H1 (cell line): ENCODE measurements at regions not wholly inside any gene's neighbourhood (a gene's known extent, or its start where the extent isn't known, plus 50 kb on each side); places are given as distances from the start of the nearest gene placed in this dataset.

ENCODE experiments used
- CTCF ChIA-PET: fragments of 300-600 bp; sonication (Branson Sonifier 250); formaldehyde crosslinking; loops from one replicate; lab custom pipeline; 2021; ENCODE audit not compliant: partially characterized antibody; lab: Charles Lee
- POLR2A ChIA-PET: fragments of 300-600 bp; sonication (Branson Sonifier 250); formaldehyde crosslinking; loops from one replicate; lab custom pipeline; 2021; ENCODE audit warnings: inconsistent platforms; ENCODE audit not compliant: partially characterized antibody; lab: Charles Lee
- DNase-seq, 2 experiments: peaks; one replicate each; pipeline versions ENCODE4 v3.0.0 to v3.0.0-alpha.2; 2010 to 2022; ENCODE audit warnings: low spot score in 2 of 2, low read depth in 1 of 2, mixed read lengths in 1 of 2
- FAIRE-seq: peaks from 2 replicates; lab custom pipeline; 2011; peaks lifted over from hg19 to GRCh38; lab: Jason Lieb, UNC
- H2AFZ ChIP-seq: 2 replicates; pipeline ENCODE4 v1.8.1; 2012; ENCODE audit warnings: low read length, inconsistent platforms
- H2AK5ac ChIP-seq: 2 replicates; pipeline ENCODE4 v1.6.1; 2013; ENCODE audit warnings: low read depth, low read length
- H2BK120ac ChIP-seq: replicated peaks from 2 replicates; pipeline ENCODE3; 2013; ENCODE audit warnings: low read depth, low read length, inconsistent platforms
- H2BK12ac ChIP-seq: 2 replicates; pipeline ENCODE4 v1.6.1; 2013; ENCODE audit warnings: low read depth, low read length
- H2BK15ac ChIP-seq: 2 replicates; pipeline ENCODE4 v1.6.1; 2013; ENCODE audit warnings: low read length
- H2BK20ac ChIP-seq: 2 replicates; pipeline ENCODE4 v1.6.1; 2013; ENCODE audit warnings: low read length
- H2BK5ac ChIP-seq: 2 replicates; pipeline ENCODE4 v1.6.1; 2013; ENCODE audit warnings: low read depth, low read length
- H3K14ac ChIP-seq: 2 replicates; pipeline ENCODE4 v1.6.1; 2013; ENCODE audit warnings: inconsistent platforms; ENCODE audit not compliant: insufficient read length
- H3K18ac ChIP-seq: 2 replicates; pipeline ENCODE4 v1.6.1; 2013; ENCODE audit warnings: low read length; ENCODE audit errors: extremely low read depth
- H3K23ac ChIP-seq: 2 replicates; pipeline ENCODE4 v1.6.1; 2013; ENCODE audit warnings: inconsistent platforms; ENCODE audit not compliant: insufficient read length
- H3K23me2 ChIP-seq: 2 replicates; pipeline ENCODE4 v1.6.1; 2013; ENCODE audit warnings: low read depth, low read length
- H3K27ac ChIP-seq: 2 replicates; pipeline ENCODE4 v1.6.1; 2011; ENCODE audit warnings: low read depth, low read length, inconsistent platforms
- H3K27me3 ChIP-seq, 4 experiments: replicated peaks in 1 of 4; 1 replicate in 1 of 4; 2 replicates in 3 of 4; pipeline versions ENCODE4 v1.6.1 to v1.8.1; 2011 to 2013; ENCODE audit warnings: low read length in 3 of 4, mild to moderate bottlenecking in 3 of 4, inconsistent platforms in 2 of 4, mixed read lengths in 2 of 4, moderate library complexity in 1 of 4; ENCODE audit not compliant: control insufficient read depth in 3 of 4, insufficient read depth in 3 of 4; ENCODE audit errors: extremely low read depth in 1 of 4
- H3K36me3 ChIP-seq, 4 experiments: 2 replicates each; pipeline versions ENCODE4 v1.6.1 to v1.8.1; 2011 to 2013; ENCODE audit warnings: mild to moderate bottlenecking in 4 of 4, low read length in 3 of 4, moderate library complexity in 2 of 4, control low read depth in 1 of 4, inconsistent platforms in 1 of 4; ENCODE audit not compliant: insufficient read depth in 4 of 4, control insufficient read depth in 2 of 4
- H3K4ac ChIP-seq: replicated peaks from 2 replicates; pipeline ENCODE3; 2013; ENCODE audit warnings: low read length, low read depth, mixed read lengths, inconsistent platforms; ENCODE audit not compliant: insufficient read length
- H3K4me1 ChIP-seq, 4 experiments: replicated peaks in 1 of 4; 1 replicate in 1 of 4; 2 replicates in 3 of 4; pipeline versions ENCODE4 v1.6.1 to v1.8.1; 2011 to 2013; ENCODE audit warnings: low read length in 3 of 4, inconsistent platforms in 2 of 4, mixed read lengths in 1 of 4; ENCODE audit not compliant: insufficient read depth in 4 of 4, control insufficient read depth in 3 of 4
- H3K4me2 ChIP-seq, 2 experiments: 2 replicates each; pipeline versions ENCODE4 v1.6.1 to v1.8.1; 2011 to 2013; ENCODE audit warnings: low read depth in 2 of 2, low read length in 2 of 2, control low read depth in 1 of 2, inconsistent platforms in 1 of 2, mild to moderate bottlenecking in 1 of 2; ENCODE audit not compliant: insufficient read depth in 1 of 2
- H3K4me3 ChIP-seq, 4 experiments: fragments of 200-600, 300-600 bp in 1 of 4; sonication (generic), shearing (Covaris generic), sonication (Bioruptor Twin) in 1 of 4; 2 replicates each; pipeline versions ENCODE4 v1.5.1 to v1.8.1; 2011 to 2016; ENCODE audit warnings: low read length in 4 of 4, low read depth in 3 of 4, control low read depth in 2 of 4, inconsistent platforms in 2 of 4, mild to moderate bottlenecking in 2 of 4, mixed read lengths in 1 of 4, moderate library complexity in 1 of 4; ENCODE audit not compliant: insufficient read depth in 2 of 4; ENCODE audit errors: extremely low read depth in 1 of 4
- H3K56ac ChIP-seq: replicated peaks from 2 replicates; pipeline ENCODE3; 2013; ENCODE audit warnings: low read depth, mild to moderate bottlenecking, mixed read lengths, low read length, inconsistent platforms; ENCODE audit not compliant: insufficient read length
- H3K79me1 ChIP-seq: 2 replicates; pipeline ENCODE4 v1.6.1; 2013; ENCODE audit warnings: low read depth, low read length, control low read depth
- H3K79me2 ChIP-seq, 2 experiments: 2 replicates each; pipeline versions ENCODE4 v1.6.1 to v1.8.1; 2012 to 2013; ENCODE audit warnings: low read length in 2 of 2, mild to moderate bottlenecking in 2 of 2, inconsistent platforms in 1 of 2; ENCODE audit not compliant: insufficient read depth in 2 of 2, control insufficient read depth in 1 of 2
- H3K9ac ChIP-seq, 4 experiments: replicated peaks in 1 of 4; 1 replicate in 1 of 4; 2 replicates in 3 of 4; pipeline versions ENCODE4 v1.6.1 to v1.8.1; 2011 to 2013; ENCODE audit warnings: low read depth in 3 of 4, low read length in 3 of 4, control low read depth in 2 of 4, mild to moderate bottlenecking in 2 of 4, moderate library complexity in 2 of 4, inconsistent platforms in 1 of 4; ENCODE audit errors: extremely low read depth in 1 of 4
- H3K9me3 ChIP-seq, 2 experiments: 2 replicates each; pipeline versions ENCODE4 v1.6.1 to v1.8.1; 2012 to 2013; ENCODE audit warnings: mild to moderate bottlenecking in 2 of 2, moderate library complexity in 2 of 2, control low read depth in 1 of 2, inconsistent platforms in 1 of 2, low read depth in 1 of 2, low read length in 1 of 2, mixed read lengths in 1 of 2; ENCODE audit not compliant: insufficient read depth in 2 of 2
- H4K20me1 ChIP-seq, 2 experiments: replicated peaks in 1 of 2; 2 replicates each; pipeline versions ENCODE3 to v1.8.1; 2011 to 2013; ENCODE audit warnings: inconsistent platforms in 2 of 2, low read length in 2 of 2, mild to moderate bottlenecking in 1 of 2; ENCODE audit not compliant: insufficient read depth in 2 of 2, control insufficient read depth in 1 of 2
- H4K5ac ChIP-seq: 2 replicates; pipeline ENCODE4 v1.6.1; 2013; ENCODE audit warnings: low read length, low read depth, mixed read lengths, inconsistent platforms; ENCODE audit not compliant: insufficient read length
- H4K8ac ChIP-seq: 2 replicates; pipeline ENCODE4 v1.8.0; 2013; ENCODE audit warnings: mild to moderate bottlenecking, moderate library complexity, low read length, inconsistent platforms; ENCODE audit not compliant: insufficient read depth; ENCODE audit errors: extremely low read depth
- H4K91ac ChIP-seq: replicated peaks from 2 replicates; pipeline ENCODE3; 2013; ENCODE audit warnings: low read length, mixed read lengths, inconsistent platforms; ENCODE audit not compliant: insufficient read length
- ASH2L ChIP-seq: fragments of 200-600, 300-600 bp; sonication (generic); IDR thresholded peaks from one replicate; pipeline ENCODE4 v1.7.1; 2017; ENCODE audit warnings: low read length
- ATF2 ChIP-seq: IDR thresholded peaks from 2 replicates; pipeline ENCODE4 v1.6.1; 2012; ENCODE audit warnings: low read length, inconsistent platforms
- FOSL1 ChIP-seq: IDR thresholded peaks from 2 replicates; pipeline ENCODE4 v1.6.1; 2011; ENCODE audit warnings: mild to moderate bottlenecking, low read depth, low read length, moderate library complexity; ENCODE audit not compliant: insufficient read depth
- POLR2AphosphoS5 ChIP-seq: IDR thresholded peaks from 2 replicates; pipeline ENCODE4 v1.6.1; 2011; ENCODE audit warnings: low read depth, low read length
- RNF2 ChIP-seq: fragments of 200-900, 300-1000 bp; sonication (generic); IDR thresholded peaks from 2 replicates; pipeline ENCODE4 v1.7.1; 2016; ENCODE audit warnings: borderline replicate concordance, low read depth, mild to moderate bottlenecking, antibody characterized with exemption, low read length; ENCODE audit not compliant: poor library complexity, severe bottlenecking; ENCODE audit errors: missing control alignments
- SIRT6 ChIP-seq: IDR thresholded peaks from one replicate; pipeline ENCODE4 v1.7.1; 2012; ENCODE audit warnings: low read length, inconsistent platforms
- TBP ChIP-seq: IDR thresholded peaks from 2 replicates; pipeline ENCODE4 v1.6.1; 2011; ENCODE audit warnings: low read depth, low read length, improper control_type of control experiment
- WGBS, 2 experiments: shearing (Covaris generic) in 1 of 2; methylation state at CpG; one replicate each; pipeline versions ENCODE4 v1.1.6 to v1.1.7; 2013 to 2015; ENCODE audit warnings: low lambda C conversion rate in 2 of 2, mixed read lengths in 2 of 2, inconsistent platforms in 1 of 2, low coverage in 1 of 2, missing lambda C conversion rate in 1 of 2; ENCODE audit not compliant: insufficient replicate concordance in 2 of 2, insufficient coverage in 1 of 2, insufficient read length in 1 of 2; ENCODE audit errors: extremely low coverage in 1 of 2, missing lambda C conversion rate in 1 of 2; 5-methylcytosine and 5-hydroxymethylcytosine counted together

GRCh38 chr2:51265539-51265938 is 233.6 kb upstream of the NRXN1 start:
- no peak overlapping the region for H4K5ac ChIP-seq
- WGBS, 2 experiments, result 85% methylated on average over 2 of the region's 2 CpGs; no CpG with 5 or more reads in 1 of the 2 experiments

More at GRCh38 chr2:51265539-51265938, 233.6 kb upstream of the NRXN1 start:
- Histone ChIP-seq H3K9me3 (no peaks in the 10 kb centered on the region), H3K18ac (no peak overlapping the region), H3K4ac (no peak overlapping the region), H3K23me2 (no peaks in the 10 kb centered on the region), H3K36me3 (no peaks in the 10 kb centered on the region; a peak in 1 of 8 replicates), H3K4me3 (no peak overlapping the region), H3K79me2 (no peaks in the 10 kb centered on the region), H3K27ac (no peak overlapping the region), H4K20me1 (no peaks in the 10 kb centered on the region), H2BK15ac (no peak overlapping the region), H3K4me1 (peaks cover 4 to 13% (median 9%) of the 10 kb centered on the region in 4 experiments), H3K56ac (no peak overlapping the region), H3K14ac (no peak overlapping the region), H2BK5ac (no peak overlapping the region), H2AK5ac (no peak overlapping the region), H3K4me2 (no peak overlapping the region), H3K23ac (no peak overlapping the region), H2BK120ac (no peak overlapping the region), H3K9ac (no peak overlapping the region), H2BK20ac (no peak overlapping the region), H3K79me1 (no peaks in the 10 kb centered on the region), H3K27me3 (no peaks in the 10 kb centered on the region), H2BK12ac (no peak overlapping the region), H4K91ac (no peak overlapping the region), H2AFZ (no peak overlapping the region), H4K8ac (no peak overlapping the region)
- TF ChIP-seq TBP (no peak), POLR2AphosphoS5 (no peak), FOSL1 (no peak), ASH2L (no peak), RNF2 (no peak), SIRT6 (no peak), ATF2 (no peak)
- no peak for FAIRE-seq
- ChIA-PET POLR2A (no interaction called here), CTCF (interaction anchor here (1.2 kb wide), 1 partner anchor 22 kb away, joined by 3 read pairs; no protein-coding TSS in a partner anchor)
- DNase-seq, result no peak
